Activated T-helper 1 cell treated with anti-CD3 and anti-CD28 coated beads, Interleukin-12 subunit alpha, Interleukin-12 subunit beta, Interleukin-2, Interleukin-4 antibody, amounts not matched to agents 30 ng/mL and 10 ng/mL and 1 ng/mL, durations not matched to agents 14 hours and 24 hours and 36 hours (primary cell): ENCODE measurements at regions not wholly inside any gene's neighbourhood (a gene's known extent, or its start where the extent isn't known, plus 50 kb on each side); places are given as distances from the start of the nearest gene placed in this dataset.

Experiments used
- DNase-seq: peaks from one replicate; pipeline ENCODE4 v3.0.0; 2021; ENCODE audit warnings: low spot score
- H3K27ac Mint-ChIP-seq: one replicate; pipeline ENCODE4 v1.8.0; 2021; ENCODE audit warnings: mild to moderate bottlenecking, mixed read lengths
- H3K27me3 Mint-ChIP-seq: one replicate; pipeline ENCODE4 v1.8.0; 2022; ENCODE audit warnings: mild to moderate bottlenecking, moderate library complexity, mixed read lengths; ENCODE audit not compliant: insufficient read depth
- H3K36me3 Mint-ChIP-seq: one replicate; pipeline ENCODE4 v1.8.0; 2021; ENCODE audit warnings: low read depth, mixed read lengths
- H3K4me1 Mint-ChIP-seq: one replicate; pipeline ENCODE4 v1.8.0; 2021; ENCODE audit warnings: low read depth, mixed read lengths
- H3K4me3 Mint-ChIP-seq: one replicate; pipeline ENCODE4 v1.8.0; 2021; ENCODE audit warnings: mild to moderate bottlenecking, moderate library complexity, mixed read lengths
- H3K9me3 Mint-ChIP-seq: one replicate; pipeline ENCODE4 v1.8.0; 2021; ENCODE audit warnings: mixed read lengths
- intact Hi-C: fragments of 100-400 bp; cut with micrococcal nuclease; formaldehyde crosslinking; loops from one replicate; pipeline ENCODE4 v1.15.1; 2024

GRCh38 chr10:105347487-105347886 is 706.4 kb downstream of the SORCS3 start:
- no peak for DNase-seq
- H3K4me1 Mint-ChIP-seq, result no peaks in the 10 kb centered on the region
- H3K36me3 Mint-ChIP-seq, result no peaks in the 10 kb centered on the region
- H3K27me3 Mint-ChIP-seq, result no peaks in the 10 kb centered on the region
- no peak overlapping the region for H3K27ac Mint-ChIP-seq
- no peak overlapping the region for H3K4me3 Mint-ChIP-seq
- no peaks in the 10 kb centered on the region for H3K9me3 Mint-ChIP-seq
- intact Hi-C loops, result no loop called here

- Mint-ChIP-seq H3K27me3 (no peaks in the 10 kb centered on the region), H3K9me3 (no peaks in the 10 kb centered on the region), H3K4me1 (no peaks in the 10 kb centered on the region), H3K27ac (no peak overlapping the region), H3K36me3 (no peaks in the 10 kb centered on the region), H3K4me3 (no peak overlapping the region)
- no peak for DNase-seq
- intact Hi-C loops, result no loop called here
These were observed 701.5 kb downstream of the SORCS3 start for GRCh38 chr10:105342606-105343005.

GRCh38 chr10:105339669-105340068 is 698.6 kb downstream of the SORCS3 start:
- Mint-ChIP-seq H3K9me3 (no peaks in the 10 kb centered on the region), H3K4me3 (no peak overlapping the region), H3K27ac (no peak overlapping the region), H3K27me3 (no peaks in the 10 kb centered on the region), H3K36me3 (no peaks in the 10 kb centered on the region), H3K4me1 (no peaks in the 10 kb centered on the region)
- intact Hi-C loops, result no loop called here
- no peak for DNase-seq

GRCh38 chr10:105328503-105329133 is 687.5 kb downstream of the SORCS3 start:
- DNase-seq, result no peak
- Mint-ChIP-seq H3K36me3 (no peaks in the 10 kb centered on the region), H3K27me3 (no peaks in the 10 kb centered on the region), H3K27ac (no peak overlapping the region), H3K4me1 (no peaks in the 10 kb centered on the region), H3K9me3 (no peaks in the 10 kb centered on the region), H3K4me3 (no peak overlapping the region)
- intact Hi-C loops, result no loop called here
